GM18519 (cell line): ENCODE measurements at regions not wholly inside any gene's neighbourhood (a gene's known extent, or its start where the extent isn't known, plus 50 kb on each side); places are given as distances from the start of the nearest gene placed in this dataset.

ENCODE experiments used
- ATAC-seq: cut with Tn5 transposase; IDR thresholded peaks from one replicate; pipeline ENCODE4 v1.9.1; 2021; ENCODE audit warnings: mild to moderate bottlenecking, moderate library complexity; ENCODE audit not compliant: unreplicated experiment, low FRiP score

DNA sequence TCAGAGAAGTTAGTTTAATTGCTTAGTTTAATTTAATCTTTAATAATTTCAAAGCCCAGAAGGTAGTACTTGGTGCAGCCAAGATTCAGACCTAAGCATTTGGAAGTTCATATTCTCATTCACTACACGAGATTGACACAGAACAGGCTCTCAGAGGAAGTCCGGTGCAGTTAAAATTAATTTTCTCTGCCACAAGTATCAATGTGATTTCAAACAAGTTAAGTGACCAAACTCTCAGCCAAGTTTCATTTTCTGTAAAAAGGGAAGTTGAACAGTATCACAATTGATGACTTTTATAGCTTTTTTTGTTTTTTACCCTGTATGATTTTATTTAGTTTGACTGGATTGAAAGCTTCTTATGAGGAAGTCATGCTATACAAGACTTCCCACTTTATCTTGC, 1494.9 kb upstream of the LRRTM3 start:
- ATAC-seq = no peak

DNA sequence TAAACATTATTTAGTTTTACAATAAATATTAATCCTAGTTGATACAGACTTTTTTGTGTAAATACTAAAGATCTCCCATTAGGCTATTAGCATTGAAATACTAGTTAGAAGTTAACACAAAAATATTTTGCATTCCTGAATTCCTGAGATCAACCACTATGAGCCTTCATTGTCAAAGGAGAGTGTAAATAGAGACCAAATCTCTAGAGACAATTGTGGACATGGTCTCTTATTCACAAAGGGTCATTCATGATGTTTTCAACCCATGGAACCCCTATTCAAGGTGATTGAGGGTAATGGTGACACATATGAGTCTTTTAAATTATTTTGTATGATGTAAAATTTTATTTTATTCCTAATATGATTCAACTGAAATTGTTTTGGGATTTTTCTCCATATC, 1454.8 kb upstream of the LRRTM3 start:
- ATAC-seq = no peak

DNA sequence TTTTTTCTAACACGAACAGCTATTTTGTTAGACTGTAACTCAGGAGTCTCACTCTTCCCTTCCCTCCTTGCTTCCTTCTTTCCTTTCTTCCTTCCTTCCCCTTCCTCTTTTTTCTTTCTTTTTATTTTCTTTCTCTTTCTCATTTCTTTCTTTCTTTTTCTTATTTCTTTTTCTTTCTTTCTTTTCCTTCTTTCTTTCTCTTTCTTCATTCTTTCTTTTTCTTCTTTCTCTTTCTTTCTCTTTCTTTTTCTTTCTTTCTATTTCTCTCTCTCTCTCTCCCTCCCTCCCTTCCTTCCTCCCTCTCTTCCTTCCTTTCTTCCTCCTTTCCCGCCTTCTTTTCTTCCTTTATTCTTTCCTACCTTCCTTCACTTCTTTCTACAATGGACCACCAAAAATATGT, 1443.0 kb upstream of the LRRTM3 start:
- ATAC-seq = no peak

DNA sequence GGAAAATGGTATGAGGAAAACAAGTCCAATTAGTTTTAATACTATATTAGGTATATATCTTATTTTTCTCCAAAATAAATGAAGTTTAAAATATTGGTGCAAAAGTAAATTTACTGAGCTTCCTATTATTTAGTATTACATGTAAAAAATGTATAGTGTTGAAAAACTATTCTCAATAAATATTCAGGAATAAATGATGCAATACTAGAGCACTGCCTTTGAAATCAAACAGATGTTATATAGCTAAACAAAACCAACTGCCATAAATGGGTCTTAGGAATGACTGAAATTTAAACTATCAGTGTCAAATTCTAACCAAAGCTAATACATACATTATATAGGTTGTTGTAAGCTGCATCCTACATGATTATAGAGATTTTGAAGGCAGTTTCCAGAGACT, 1434.0 kb upstream of the LRRTM3 start:
- no peak for ATAC-seq

DNA sequence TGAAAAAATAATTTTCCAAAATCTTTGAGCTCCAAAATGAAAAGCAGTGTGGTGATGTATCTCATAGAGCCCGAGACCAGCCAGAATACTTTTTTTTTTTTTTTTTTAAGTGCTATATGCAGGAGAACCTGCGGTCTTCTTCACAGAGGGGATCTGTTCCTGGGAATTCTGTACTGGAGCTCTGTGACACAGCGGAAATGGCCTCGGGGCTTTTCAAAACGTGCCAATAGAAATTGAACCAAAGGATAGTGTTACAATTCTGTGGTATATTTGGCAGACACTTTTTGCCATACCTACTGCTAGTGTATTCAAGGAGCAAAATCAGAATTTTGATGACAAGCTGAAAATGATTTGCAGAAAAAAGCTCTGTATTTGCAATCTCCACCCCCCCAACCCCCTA, 1429.3 kb upstream of the LRRTM3 start:
- no peak for ATAC-seq

DNA sequence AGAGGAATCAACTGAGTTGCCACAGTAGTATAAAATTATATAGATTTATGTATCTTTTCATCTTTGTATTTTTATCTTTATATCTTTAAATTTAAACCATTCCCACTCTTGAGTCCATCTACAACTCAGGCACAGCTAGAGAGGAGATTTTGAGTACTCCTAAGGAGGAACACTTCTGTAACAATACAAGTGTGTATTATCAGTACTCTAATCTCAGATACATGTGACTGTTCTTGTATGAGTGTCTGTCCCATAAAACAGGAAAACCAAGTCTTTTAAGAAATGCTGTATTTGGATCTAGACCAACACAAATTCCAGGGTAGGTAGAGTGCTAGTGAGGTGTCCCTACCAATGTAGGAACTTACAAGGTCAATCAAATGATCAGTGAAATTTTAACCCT, 1428.0 kb upstream of the LRRTM3 start:
- no peak for ATAC-seq

DNA sequence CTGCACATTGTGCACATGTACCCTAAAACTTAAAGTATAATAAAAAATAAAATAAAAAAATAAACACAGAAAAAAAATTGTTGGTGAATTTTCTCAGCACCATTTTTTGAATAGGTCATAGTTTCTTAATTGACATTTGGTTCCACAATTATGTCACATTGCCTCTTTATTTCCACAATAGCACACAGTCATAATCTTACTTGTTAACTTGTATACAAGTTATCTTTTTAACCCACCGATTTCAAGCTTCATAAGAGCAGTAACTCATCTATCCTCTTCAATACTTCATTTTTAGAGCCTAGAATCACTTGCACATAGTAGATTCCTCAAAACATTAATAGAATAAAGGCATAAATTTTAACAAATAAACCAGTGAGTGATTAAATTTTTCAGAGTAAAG, 1425.1 kb upstream of the LRRTM3 start:
- no peak for ATAC-seq

DNA sequence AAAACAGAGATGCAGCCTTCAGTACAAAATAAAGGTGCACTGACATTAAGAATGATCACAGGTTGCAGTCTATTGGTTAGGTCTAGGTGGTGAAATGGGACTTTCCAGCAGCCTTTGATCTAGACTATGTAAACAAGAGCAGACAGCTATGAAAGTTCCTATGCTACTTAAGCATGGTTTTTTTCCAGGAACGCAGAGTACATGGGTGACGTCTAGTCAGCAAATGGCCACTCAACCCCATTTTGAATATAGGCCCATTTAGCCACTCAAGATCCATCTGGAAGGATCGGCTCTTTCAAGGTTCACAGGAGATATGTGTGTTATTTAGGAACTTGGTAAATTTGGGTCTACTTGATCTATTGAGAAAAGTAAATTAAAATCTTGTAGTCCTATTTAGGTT, 1424.6 kb upstream of the LRRTM3 start:
- peak; percentile 56 for ATAC-seq

DNA sequence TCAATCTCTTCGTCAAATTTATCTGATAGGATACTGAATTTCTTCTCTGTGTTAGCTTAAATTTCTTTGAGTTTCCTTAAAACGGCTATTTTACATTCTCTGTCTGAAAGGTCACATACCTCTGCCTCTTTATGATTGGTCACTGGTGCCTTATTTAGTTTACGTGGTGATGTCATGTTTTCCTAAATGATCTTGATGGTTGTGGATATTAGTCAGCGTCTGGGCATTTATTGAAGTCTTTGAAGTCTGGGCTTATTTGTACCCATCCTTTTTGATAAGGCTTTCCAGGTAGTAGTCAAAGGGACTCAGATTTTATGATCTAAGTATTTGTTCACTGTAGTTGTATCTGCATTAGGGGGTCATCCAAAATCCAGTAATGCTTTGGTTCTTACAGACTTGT, 1407.5 kb upstream of the LRRTM3 start:
- ATAC-seq = no peak

DNA sequence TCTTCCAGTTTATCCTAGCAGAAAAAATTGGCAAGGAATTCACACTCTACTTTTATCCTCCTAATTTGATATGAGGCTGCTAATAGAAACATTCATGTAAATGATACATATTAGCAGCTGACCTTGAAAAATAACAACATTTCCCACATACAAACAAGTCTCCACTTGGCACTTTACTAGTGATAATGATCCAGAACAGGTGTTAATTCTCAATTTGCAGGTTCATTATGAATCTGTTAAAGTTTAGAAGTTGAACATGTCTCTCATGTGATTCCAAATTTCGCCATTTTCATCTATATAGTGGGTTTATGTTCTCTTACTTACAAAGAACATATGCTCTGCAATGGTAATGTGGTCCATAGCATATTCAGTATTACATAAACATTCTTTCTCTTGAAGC, 1396.8 kb upstream of the LRRTM3 start:
- ATAC-seq = no peak

DNA sequence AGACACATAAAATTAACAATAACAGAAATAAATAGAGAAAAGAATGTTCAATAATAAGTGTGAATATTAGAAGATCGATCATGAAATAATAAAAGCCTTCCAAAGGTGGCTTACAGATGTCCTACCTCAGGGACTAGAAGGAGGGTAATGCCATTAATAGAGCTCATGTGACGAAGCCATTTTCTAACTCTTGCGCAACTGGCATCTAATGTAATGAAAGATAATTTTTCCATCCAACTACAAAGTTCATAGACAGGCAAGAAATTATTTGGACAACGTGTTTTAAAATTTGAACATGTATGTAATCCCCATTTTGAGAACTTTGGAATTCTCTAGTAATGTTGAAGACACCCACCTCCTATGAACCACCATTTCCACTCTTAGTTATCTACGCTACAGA, 1394.3 kb upstream of the LRRTM3 start:
- ATAC-seq = no peak

DNA sequence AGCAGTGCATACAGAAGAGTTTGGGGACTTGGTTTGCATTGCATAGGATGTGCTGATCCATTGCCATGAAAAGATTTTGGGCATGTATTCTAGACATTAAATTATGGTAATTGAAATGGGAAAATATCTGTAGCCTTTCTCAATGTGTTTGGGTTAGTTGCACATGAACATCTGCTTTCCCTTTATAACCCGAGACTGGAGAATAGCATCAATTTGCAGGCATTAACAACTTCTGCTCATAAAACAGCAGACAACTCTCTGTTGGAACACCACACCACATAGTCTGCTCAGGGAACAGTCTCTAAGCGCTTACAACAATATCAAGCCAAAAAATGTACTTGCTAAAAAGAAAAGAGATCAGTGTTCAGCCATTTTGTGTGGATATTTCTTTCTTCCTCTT, 1391.1 kb upstream of the LRRTM3 start:
- no peak for ATAC-seq

DNA sequence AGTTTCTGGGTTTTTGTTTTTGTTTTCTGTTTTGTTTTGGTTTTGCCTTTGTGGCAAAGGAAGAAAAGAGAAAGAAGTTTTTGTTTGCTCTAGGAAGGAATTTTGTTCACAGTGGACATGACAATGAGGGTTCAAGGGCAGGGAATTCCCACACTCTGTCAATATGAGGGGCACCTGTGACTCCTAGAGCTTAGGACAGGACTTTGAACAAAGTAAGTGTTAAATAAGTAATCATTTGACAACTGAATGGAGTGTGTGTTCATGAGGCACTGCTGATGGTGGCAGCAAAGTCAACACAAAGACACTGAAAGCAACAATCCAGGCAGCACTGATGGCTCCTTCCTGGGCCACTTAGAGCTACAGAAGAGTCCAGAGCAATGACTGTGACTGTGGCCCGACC, 1381.1 kb upstream of the LRRTM3 start:
- no peak for ATAC-seq

DNA sequence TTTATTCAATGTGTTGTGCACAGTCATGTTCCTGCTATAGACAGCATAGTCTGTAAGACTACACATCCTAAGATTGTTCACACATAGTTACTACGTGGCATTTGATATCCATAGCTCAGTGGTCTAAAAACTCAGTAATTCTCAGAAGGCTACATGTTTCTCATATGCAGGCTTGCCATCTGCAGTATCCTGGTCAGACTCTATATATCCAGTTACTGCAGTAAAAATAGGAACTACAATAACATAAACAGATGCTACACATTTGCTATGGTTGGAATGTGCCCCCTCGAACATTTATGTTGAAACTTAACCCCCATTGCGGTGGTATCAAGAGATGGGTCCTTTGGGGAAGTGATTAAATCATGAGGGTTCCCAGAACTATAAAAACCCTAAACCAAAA, 1377.8 kb upstream of the LRRTM3 start:
- no peak for ATAC-seq

DNA sequence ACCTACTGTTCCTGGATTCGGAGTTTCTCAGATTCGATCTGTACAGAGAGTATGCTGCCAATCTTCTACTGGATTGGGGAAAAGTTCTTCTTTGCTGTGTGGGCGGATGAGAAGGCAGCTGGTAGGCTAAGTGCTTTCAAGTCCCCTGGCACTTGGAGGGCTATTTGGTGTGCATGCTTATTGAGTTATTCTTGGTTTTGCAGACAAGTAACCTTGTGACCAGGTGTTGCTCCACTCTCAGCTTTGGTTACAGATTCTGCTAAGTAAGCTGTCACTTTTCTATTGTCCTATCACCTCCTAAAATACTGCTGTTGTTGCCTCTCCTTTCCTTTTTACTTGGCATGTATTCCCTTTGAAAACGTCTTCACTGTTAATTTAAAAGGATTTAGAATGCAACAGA, 1375.1 kb upstream of the LRRTM3 start:
- ATAC-seq = no peak

DNA sequence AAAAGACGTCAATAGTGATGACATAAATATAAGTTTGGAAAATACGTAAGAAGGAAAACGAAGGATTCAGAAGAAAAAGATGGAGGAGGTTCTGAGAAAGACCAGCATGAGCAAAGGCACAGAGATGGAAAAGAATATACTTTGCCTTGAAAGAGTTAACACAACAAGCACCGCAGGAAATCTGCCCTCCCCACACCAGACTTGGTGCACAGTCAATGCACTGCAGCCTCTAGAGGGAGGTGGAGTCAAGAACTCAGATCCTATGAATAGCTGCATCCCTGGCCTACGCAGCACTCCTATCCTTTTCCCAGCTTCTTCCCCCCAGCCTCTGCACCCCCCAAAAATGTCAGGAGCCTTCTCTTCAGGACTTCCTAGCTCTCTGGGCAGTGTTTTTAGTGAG, 1370.6 kb upstream of the LRRTM3 start:
- no peak for ATAC-seq

DNA sequence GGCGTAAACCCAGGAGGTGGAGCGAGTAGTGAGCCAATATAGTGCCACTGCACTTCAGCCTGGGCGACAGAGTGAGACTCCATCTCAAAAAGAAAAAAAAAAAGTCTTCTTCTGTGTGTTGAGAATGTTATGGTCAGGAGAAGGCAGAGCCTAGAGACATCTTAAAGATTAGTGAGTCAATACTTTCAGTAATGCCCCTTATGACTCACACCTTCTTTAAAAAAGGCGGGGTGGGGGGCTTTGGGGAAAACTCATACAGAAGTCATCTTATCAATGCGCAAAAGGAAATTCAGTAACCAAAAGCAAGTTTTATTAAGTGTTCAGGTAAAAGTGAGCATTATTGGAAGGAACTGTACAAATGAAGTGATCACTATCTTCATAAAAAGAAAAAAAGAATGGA, 1369.8 kb upstream of the LRRTM3 start:
- no peak for ATAC-seq

DNA sequence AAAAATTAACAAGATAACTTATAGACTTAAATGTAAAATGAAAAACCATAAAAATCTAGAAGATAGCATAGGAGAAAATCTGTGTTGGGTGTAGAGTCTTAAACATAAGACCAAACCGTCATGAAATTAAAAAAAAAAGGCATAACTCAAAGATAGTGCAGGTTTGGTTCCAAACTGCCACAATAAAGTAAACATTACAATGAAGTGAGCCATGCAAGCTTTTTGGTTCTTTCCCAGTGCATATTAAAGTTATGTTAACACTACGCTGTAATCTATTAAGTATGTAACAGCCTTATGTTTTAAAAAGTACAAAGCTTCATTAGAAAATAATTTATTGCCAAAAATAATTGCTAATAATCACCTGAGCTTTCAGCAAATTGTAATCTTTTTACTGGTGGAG, 1366.5 kb upstream of the LRRTM3 start:
- no peak for ATAC-seq

DNA sequence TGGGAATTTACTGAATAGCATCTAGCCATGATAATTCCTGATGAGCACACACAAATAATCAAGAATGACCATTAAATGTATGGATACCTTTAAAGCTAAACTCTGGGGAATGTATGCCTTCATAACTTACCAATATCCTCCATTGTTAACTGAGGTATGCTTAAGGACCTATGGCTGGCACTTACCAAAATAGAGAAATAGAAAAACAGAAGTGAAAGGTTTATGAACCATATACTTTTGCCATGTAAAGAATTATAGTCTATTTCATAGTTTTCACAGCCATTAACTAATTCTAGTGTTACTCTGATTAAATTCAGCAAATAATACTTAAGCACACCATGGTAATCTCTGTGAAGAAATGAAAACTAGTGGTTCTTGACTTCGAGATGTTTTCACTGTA, 1360.6 kb upstream of the LRRTM3 start:
- no peak for ATAC-seq

DNA sequence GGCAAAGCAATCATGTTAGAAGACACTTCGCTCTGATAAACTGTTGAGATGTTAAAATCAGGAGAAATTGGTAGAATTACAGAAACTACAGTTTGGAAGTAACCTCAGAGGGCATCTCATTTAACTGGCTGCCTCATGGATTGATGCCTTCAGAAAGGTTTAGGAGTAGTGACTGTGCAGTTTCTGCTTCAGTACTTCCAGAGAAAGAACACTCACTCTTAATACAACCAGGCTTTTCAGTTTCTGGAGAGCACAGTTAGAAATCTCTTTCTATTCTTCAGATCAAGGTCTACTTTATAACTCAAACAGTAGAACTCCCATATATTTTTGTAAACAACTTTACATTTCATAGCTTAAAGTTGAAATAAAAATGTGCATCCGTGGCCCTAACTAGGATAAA, 1358.9 kb upstream of the LRRTM3 start:
- ATAC-seq = no peak

DNA sequence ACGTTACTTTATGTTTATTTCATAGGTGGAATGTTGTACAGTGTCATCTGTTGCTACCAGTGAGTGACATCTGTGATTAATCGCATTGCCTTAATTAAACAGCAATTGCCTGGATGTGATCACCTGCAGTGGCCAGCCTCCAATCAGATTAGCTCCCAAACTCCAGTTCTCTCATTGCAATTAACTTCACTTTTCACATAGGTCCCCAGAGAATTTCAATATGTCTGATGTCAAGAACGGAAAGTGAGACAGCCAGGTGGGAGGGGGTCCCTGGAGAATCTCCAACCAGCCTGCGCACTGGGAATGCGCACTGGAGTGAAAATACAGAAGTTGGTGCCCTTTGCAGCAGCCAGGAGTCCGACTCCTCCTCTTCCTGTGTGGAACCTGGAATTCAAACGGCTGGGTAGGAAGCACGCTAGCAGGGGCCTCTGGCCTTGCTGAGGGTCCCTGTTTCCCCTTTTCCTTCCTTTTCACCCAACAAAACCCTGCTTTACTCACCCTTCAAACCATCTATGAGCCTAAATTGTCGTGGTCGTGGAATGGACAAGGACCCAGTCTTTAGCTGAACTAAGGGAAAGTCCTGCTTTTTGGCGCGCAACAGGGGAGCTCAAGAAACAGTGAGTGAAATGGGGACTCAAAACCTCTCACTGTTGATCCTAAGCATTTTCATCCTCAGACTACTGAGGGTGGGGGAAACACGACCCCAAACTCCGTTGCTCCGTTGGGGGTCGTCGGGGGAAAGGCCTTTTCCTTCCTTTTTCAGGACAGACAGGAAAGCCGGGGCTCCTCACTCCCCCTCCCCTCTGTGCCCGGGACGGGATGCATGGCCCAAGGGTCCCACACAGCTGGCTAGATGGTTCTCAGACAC, 1355.5 kb upstream of the LRRTM3 start:
- ATAC-seq = no peak

DNA sequence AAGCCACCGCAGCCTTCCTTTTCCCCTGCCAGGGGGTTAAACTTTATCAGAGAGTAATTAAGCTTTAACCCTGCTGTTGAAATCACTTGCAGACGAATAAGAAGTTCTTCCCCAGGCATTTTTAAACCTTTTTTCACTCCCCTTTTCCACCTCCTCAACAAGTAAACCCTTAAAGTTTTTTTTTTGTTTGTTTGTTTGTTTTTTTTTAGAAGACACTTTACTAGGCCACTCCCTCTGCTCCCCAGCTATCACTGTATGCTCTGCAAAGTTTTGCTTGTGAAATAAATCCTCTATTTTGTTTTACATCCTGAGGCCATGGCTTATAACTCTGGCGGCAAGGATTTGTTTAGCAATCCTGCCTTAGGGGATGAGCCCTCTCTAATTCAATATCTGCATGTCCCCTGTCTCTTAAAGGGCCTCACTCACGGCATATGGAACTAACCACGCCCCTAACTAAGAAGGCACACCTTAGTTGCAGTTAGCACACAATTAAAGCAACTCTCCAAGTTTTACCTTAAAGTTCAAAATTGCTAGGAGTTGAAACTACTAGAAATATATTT, 1354.7 kb upstream of the LRRTM3 start:
- no peak for ATAC-seq
